ENCODE measurements at regions not wholly inside any gene's neighbourhood (a gene's known extent, or its start where the extent isn't known, plus 50 kb on each side); places are given as distances from the start of the nearest gene placed in this dataset.

- H3K9me3 ChIP-seq (ENCODE audit: control insufficient read depth, insufficient read depth, low read length): no peaks in the 10 kb centered on the region
- no peak overlapping the region for H3K4me3 ChIP-seq (ENCODE audit: low read depth, low read length)
- H3K4me1 ChIP-seq (ENCODE audit: control insufficient read depth, insufficient read depth, low read length): no peaks in the 10 kb centered on the region
- no peaks in the 10 kb centered on the region for H3K27me3 ChIP-seq (ENCODE audit: control insufficient read depth, insufficient read depth, low read length)
- H3K9ac ChIP-seq (ENCODE audit: low read depth, low read length): no peak overlapping the region
- no peaks in the 10 kb centered on the region for H3K36me3 ChIP-seq (ENCODE audit: control insufficient read depth, insufficient read depth, low read length)
These were observed 162.9 kb downstream of the SMIM20 start for GRCh38 chr4:26076896-26077295.

- Histone ChIP-seq H3K27me3 (ENCODE audit: control insufficient read depth, insufficient read depth, low read length) (no peaks in the 10 kb centered on the region), H3K4me1 (ENCODE audit: control insufficient read depth, insufficient read depth, low read length) (no peaks in the 10 kb centered on the region), H3K36me3 (ENCODE audit: control insufficient read depth, insufficient read depth, low read length) (no peaks in the 10 kb centered on the region), H3K4me3 (ENCODE audit: low read depth, low read length) (no peak overlapping the region), H3K9ac (ENCODE audit: low read depth, low read length) (no peak overlapping the region), H3K9me3 (ENCODE audit: control insufficient read depth, insufficient read depth, low read length) (no peaks in the 10 kb centered on the region)
These were observed 163.7 kb downstream of the SMIM20 start for GRCh38 chr4:26077756-26078155.

GRCh38 chr4:26080870-26081628 lies 167.0 kb downstream of the SMIM20 start:
- Histone ChIP-seq H3K9me3 (ENCODE audit: control insufficient read depth, insufficient read depth, low read length) (no peaks in the 10 kb centered on the region), H3K27me3 (ENCODE audit: control insufficient read depth, insufficient read depth, low read length) (no peaks in the 10 kb centered on the region), H3K9ac (ENCODE audit: low read depth, low read length) (no peak overlapping the region), H3K4me1 (ENCODE audit: control insufficient read depth, insufficient read depth, low read length) (no peaks in the 10 kb centered on the region), H3K36me3 (ENCODE audit: control insufficient read depth, insufficient read depth, low read length) (no peaks in the 10 kb centered on the region), H3K4me3 (ENCODE audit: low read depth, low read length) (no peak overlapping the region)

GRCh38 chr4:26081795-26082498 lies 167.9 kb downstream of the SMIM20 start:
- H3K4me1 ChIP-seq (ENCODE audit: control insufficient read depth, insufficient read depth, low read length): no peaks in the 10 kb centered on the region
- H3K4me3 ChIP-seq (ENCODE audit: low read depth, low read length): no peak overlapping the region
- H3K9me3 ChIP-seq (ENCODE audit: control insufficient read depth, insufficient read depth, low read length): no peaks in the 10 kb centered on the region
- H3K9ac ChIP-seq (ENCODE audit: low read depth, low read length): no peak overlapping the region
- H3K27me3 ChIP-seq (ENCODE audit: control insufficient read depth, insufficient read depth, low read length): no peaks in the 10 kb centered on the region
- H3K36me3 ChIP-seq (ENCODE audit: control insufficient read depth, insufficient read depth, low read length): no peaks in the 10 kb centered on the region

GRCh38 chr4:26082565-26082964 lies 168.5 kb downstream of the SMIM20 start:
- H3K4me1 ChIP-seq (ENCODE audit: control insufficient read depth, insufficient read depth, low read length): no peaks in the 10 kb centered on the region

GRCh38 chr4:26083987-26084386 lies 170.0 kb downstream of the SMIM20 start:
- H3K27me3 ChIP-seq (ENCODE audit: control insufficient read depth, insufficient read depth, low read length): no peaks in the 10 kb centered on the region
- H3K4me3 ChIP-seq (ENCODE audit: low read depth, low read length): no peak overlapping the region
- H3K36me3 ChIP-seq (ENCODE audit: control insufficient read depth, insufficient read depth, low read length): no peaks in the 10 kb centered on the region
- no peaks in the 10 kb centered on the region for H3K4me1 ChIP-seq (ENCODE audit: control insufficient read depth, insufficient read depth, low read length)
- H3K9me3 ChIP-seq (ENCODE audit: control insufficient read depth, insufficient read depth, low read length): no peaks in the 10 kb centered on the region
- no peak overlapping the region for H3K9ac ChIP-seq (ENCODE audit: low read depth, low read length)

More at GRCh38 chr4:26082565-26082964, 168.5 kb downstream of the SMIM20 start:
- no peaks in the 10 kb centered on the region for H3K36me3 ChIP-seq (ENCODE audit: control insufficient read depth, insufficient read depth, low read length)
- no peaks in the 10 kb centered on the region for H3K27me3 ChIP-seq (ENCODE audit: control insufficient read depth, insufficient read depth, low read length)
- H3K9me3 ChIP-seq (ENCODE audit: control insufficient read depth, insufficient read depth, low read length): no peaks in the 10 kb centered on the region
- H3K9ac ChIP-seq (ENCODE audit: low read depth, low read length): no peak overlapping the region
- H3K4me3 ChIP-seq (ENCODE audit: low read depth, low read length): no peak overlapping the region

GRCh38 chr4:26084414-26084813 lies 170.4 kb downstream of the SMIM20 start:
- Histone ChIP-seq H3K36me3 (ENCODE audit: control insufficient read depth, insufficient read depth, low read length) (no peaks in the 10 kb centered on the region), H3K4me1 (ENCODE audit: control insufficient read depth, insufficient read depth, low read length) (no peaks in the 10 kb centered on the region), H3K9me3 (ENCODE audit: control insufficient read depth, insufficient read depth, low read length) (no peaks in the 10 kb centered on the region), H3K9ac (ENCODE audit: low read depth, low read length) (no peak overlapping the region), H3K4me3 (ENCODE audit: low read depth, low read length) (no peak overlapping the region), H3K27me3 (ENCODE audit: control insufficient read depth, insufficient read depth, low read length) (no peaks in the 10 kb centered on the region)

GRCh38 chr4:26085551-26085950 lies 171.5 kb downstream of the SMIM20 start:
- no peaks in the 10 kb centered on the region for H3K4me1 ChIP-seq (ENCODE audit: control insufficient read depth, insufficient read depth, low read length)
- H3K9me3 ChIP-seq (ENCODE audit: control insufficient read depth, insufficient read depth, low read length): no peaks in the 10 kb centered on the region
- H3K9ac ChIP-seq (ENCODE audit: low read depth, low read length): no peak overlapping the region
- no peaks in the 10 kb centered on the region for H3K27me3 ChIP-seq (ENCODE audit: control insufficient read depth, insufficient read depth, low read length)
- no peaks in the 10 kb centered on the region for H3K36me3 ChIP-seq (ENCODE audit: control insufficient read depth, insufficient read depth, low read length)
- no peak overlapping the region for H3K4me3 ChIP-seq (ENCODE audit: low read depth, low read length)

- Histone ChIP-seq H3K9ac (ENCODE audit: low read depth, low read length) (no peak overlapping the region), H3K27me3 (ENCODE audit: control insufficient read depth, insufficient read depth, low read length) (no peaks in the 10 kb centered on the region), H3K4me3 (ENCODE audit: low read depth, low read length) (no peak overlapping the region), H3K9me3 (ENCODE audit: control insufficient read depth, insufficient read depth, low read length) (no peaks in the 10 kb centered on the region), H3K36me3 (ENCODE audit: control insufficient read depth, insufficient read depth, low read length) (no peaks in the 10 kb centered on the region), H3K4me1 (ENCODE audit: control insufficient read depth, insufficient read depth, low read length) (no peaks in the 10 kb centered on the region)
These were observed 172.8 kb downstream of the SMIM20 start for GRCh38 chr4:26086621-26087441.

- no peaks in the 10 kb centered on the region for H3K36me3 ChIP-seq (ENCODE audit: control insufficient read depth, insufficient read depth, low read length)
- no peaks in the 10 kb centered on the region for H3K4me1 ChIP-seq (ENCODE audit: control insufficient read depth, insufficient read depth, low read length)
- H3K4me3 ChIP-seq (ENCODE audit: low read depth, low read length): no peak overlapping the region
- H3K9me3 ChIP-seq (ENCODE audit: control insufficient read depth, insufficient read depth, low read length): no peaks in the 10 kb centered on the region
- H3K27me3 ChIP-seq (ENCODE audit: control insufficient read depth, insufficient read depth, low read length): no peaks in the 10 kb centered on the region
- H3K9ac ChIP-seq (ENCODE audit: low read depth, low read length): no peak overlapping the region
These were observed 174.5 kb downstream of the SMIM20 start for GRCh38 chr4:26088433-26088928.

GRCh38 chr4:26093551-26093950 lies 179.5 kb downstream of the SMIM20 start:
- Histone ChIP-seq H3K4me1 (ENCODE audit: control insufficient read depth, insufficient read depth, low read length) (no peaks in the 10 kb centered on the region), H3K4me3 (ENCODE audit: low read depth, low read length) (no peak overlapping the region), H3K27me3 (ENCODE audit: control insufficient read depth, insufficient read depth, low read length) (no peaks in the 10 kb centered on the region), H3K36me3 (ENCODE audit: control insufficient read depth, insufficient read depth, low read length) (no peaks in the 10 kb centered on the region), H3K9ac (ENCODE audit: low read depth, low read length) (no peak overlapping the region), H3K9me3 (ENCODE audit: control insufficient read depth, insufficient read depth, low read length) (no peaks in the 10 kb centered on the region)
